ENCODE measurements at regions not wholly inside any gene's neighbourhood (a gene's known extent, or its start where the extent isn't known, plus 50 kb on each side); places are given as distances from the start of the nearest gene placed in this dataset.

DNA sequence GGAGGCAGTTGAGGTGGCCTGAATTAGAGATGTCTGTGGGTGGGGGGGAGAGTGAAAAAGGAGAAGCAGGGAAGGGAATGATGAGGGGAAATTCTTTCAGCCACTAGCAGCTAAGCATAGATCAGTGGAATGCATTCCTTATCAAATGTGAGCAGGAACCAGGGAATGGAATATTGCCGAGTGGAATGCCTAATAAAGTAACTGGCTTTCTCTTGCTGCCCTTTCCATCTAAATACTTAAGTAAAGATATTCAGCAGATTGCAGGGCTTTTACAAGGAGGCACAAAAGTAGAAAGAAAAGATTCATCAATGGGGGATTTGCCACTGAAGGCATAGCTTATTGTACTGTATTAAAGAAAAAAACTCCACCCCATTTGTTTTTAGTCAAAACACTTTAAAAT lies 263.0 kb upstream of the RPS6KA3 start:
- no peaks in the 10 kb centered on the region for H3K27me3 ChIP-seq
- no peak for DNase-seq (ENCODE audit: extremely low spot score in 2 of 2)
- H3K4me3 ChIP-seq = no peak overlapping the region
- H3K9me3 ChIP-seq = no peaks in the 10 kb centered on the region
- H3K27ac ChIP-seq = no peak overlapping the region
- intact Hi-C loops (cut with DNase I) = no loop called here
- no peaks in the 10 kb centered on the region for H3K36me3 ChIP-seq
- TF ChIP-seq, protein P1, sequence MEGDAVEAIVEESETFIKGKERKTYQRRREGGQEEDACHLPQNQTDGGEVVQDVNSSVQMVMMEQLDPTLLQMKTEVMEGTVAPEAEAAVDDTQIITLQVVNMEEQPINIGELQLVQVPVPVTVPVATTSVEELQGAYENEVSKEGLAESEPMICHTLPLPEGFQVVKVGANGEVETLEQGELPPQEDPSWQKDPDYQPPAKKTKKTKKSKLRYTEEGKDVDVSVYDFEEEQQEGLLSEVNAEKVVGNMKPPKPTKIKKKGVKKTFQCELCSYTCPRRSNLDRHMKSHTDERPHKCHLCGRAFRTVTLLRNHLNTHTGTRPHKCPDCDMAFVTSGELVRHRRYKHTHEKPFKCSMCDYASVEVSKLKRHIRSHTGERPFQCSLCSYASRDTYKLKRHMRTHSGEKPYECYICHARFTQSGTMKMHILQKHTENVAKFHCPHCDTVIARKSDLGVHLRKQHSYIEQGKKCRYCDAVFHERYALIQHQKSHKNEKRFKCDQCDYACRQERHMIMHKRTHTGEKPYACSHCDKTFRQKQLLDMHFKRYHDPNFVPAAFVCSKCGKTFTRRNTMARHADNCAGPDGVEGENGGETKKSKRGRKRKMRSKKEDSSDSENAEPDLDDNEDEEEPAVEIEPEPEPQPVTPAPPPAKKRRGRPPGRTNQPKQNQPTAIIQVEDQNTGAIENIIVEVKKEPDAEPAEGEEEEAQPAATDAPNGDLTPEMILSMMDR (IDR thresholded peaks at IDR 0.05) = no peak
- TF ChIP-seq POLR2AphosphoS5 (IDR thresholded peaks at IDR 0.05; ENCODE audit: insufficient read depth in 1 of 2, low read depth in 1 of 2) = no peak
- TF ChIP-seq POLR2A (IDR thresholded peaks at IDR 0.05) = no peak
- peaks cover 4% of the 10 kb centered on the region for H3K4me1 ChIP-seq

DNA sequence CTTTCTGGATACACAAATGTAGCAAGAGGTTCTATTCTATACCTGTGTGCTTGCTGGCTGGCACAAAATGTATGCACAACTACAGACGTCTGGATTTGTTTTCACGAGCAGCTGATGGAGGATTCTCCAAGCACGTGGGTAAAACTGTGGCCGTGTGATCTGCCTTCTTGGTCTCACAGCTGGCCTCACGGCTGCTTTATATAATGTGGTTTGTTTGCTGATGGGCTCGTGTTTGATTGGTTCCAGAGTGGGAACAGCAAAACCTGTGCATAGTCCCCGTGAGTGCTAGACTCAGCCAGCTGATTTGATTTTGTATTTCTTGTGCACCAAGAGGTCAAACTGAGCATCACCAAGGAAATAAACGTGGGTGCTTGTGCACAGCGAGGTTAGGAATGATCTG lies 262.6 kb upstream of the RPS6KA3 start:
- Histone ChIP-seq H3K4me1 (peaks cover 4% of the 10 kb centered on the region), H3K4me3 (no peak overlapping the region), H3K9me3 (no peaks in the 10 kb centered on the region), H3K27ac (no peak overlapping the region), H3K27me3 (no peaks in the 10 kb centered on the region), H3K36me3 (no peaks in the 10 kb centered on the region)
- DNase-seq (ENCODE audit: extremely low spot score in 2 of 2) = no peak
- TF ChIP-seq POLR2AphosphoS5 (IDR thresholded peaks at IDR 0.05; ENCODE audit: insufficient read depth in 1 of 2, low read depth in 1 of 2) = no peak
- TF ChIP-seq, protein P1 (IDR thresholded peaks at IDR 0.05) = no peak
- TF ChIP-seq POLR2A (IDR thresholded peaks at IDR 0.05) = no peak
- intact Hi-C loops (cut with DNase I) = no loop called here

DNA sequence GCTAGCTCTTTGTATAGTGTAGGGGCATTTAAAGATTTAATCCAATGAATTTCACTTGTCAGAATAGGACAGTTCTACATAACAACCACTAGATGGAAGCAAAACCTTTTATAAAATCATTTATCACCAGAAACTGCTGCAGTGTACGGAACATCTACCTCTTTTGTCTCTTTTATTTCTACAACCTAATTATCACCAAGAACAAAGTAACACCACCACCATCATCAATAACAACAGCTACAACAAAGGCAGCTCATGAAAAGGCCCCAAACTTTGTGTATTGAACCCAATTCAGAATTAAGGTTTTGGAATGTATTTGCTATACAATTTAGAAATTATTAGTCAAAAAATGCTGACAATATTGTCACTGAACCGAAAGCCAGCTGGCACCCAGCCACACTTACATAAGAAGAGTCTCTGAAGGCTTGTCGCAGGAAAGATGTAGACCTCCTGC lies 260.9 kb upstream of the RPS6KA3 start:
- no peak for TF ChIP-seq POLR2AphosphoS5 (IDR thresholded peaks at IDR 0.05; ENCODE audit: insufficient read depth in 1 of 2, low read depth in 1 of 2)
- TF ChIP-seq, protein P1 (IDR thresholded peaks at IDR 0.05) = peak; percentile 41 to 61 (median 42)
- TF ChIP-seq POLR2A (IDR thresholded peaks at IDR 0.05) = no peak
- no peak overlapping the region for H3K4me3 ChIP-seq
- no peaks in the 10 kb centered on the region for H3K27me3 ChIP-seq
- DNase-seq (ENCODE audit: extremely low spot score in 2 of 2) = no peak
- H3K4me1 ChIP-seq = peaks cover 4% of the 10 kb centered on the region
- H3K36me3 ChIP-seq = no peaks in the 10 kb centered on the region
- no peak overlapping the region for H3K27ac ChIP-seq
- no peaks in the 10 kb centered on the region for H3K9me3 ChIP-seq
- intact Hi-C loops (cut with DNase I) = no loop called here

DNA sequence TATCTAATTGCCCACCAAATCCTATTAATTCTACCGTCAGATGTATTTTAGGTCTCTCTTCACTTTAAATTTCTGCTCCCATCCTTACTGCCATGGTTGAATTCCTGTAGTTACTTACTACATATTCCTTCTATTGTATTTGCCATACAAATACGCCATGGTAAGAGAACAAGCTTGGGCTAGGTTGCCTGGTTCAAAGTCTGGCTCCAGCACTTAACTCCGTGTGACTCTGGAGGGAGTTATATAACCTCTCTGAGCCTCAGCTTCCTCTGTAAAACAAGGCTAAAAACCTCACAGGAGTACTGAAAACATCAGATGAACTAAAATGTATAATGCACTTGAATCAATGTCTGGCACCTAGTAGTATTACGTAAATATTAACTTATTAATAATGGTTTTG lies 260.3 kb upstream of the RPS6KA3 start:
- Histone ChIP-seq H3K4me1 (peaks cover 4% of the 10 kb centered on the region), H3K9me3 (no peaks in the 10 kb centered on the region), H3K27ac (no peak overlapping the region), H3K36me3 (no peaks in the 10 kb centered on the region), H3K27me3 (no peaks in the 10 kb centered on the region), H3K4me3 (no peak overlapping the region)
- DNase-seq (ENCODE audit: extremely low spot score in 2 of 2) = no peak
- TF ChIP-seq, protein P1 (IDR thresholded peaks at IDR 0.05) = no peak
- TF ChIP-seq POLR2A (IDR thresholded peaks at IDR 0.05) (no peak), POLR2AphosphoS5 (IDR thresholded peaks at IDR 0.05; ENCODE audit: insufficient read depth in 1 of 2, low read depth in 1 of 2) (no peak)
- intact Hi-C loops (cut with DNase I) = no loop called here

DNA sequence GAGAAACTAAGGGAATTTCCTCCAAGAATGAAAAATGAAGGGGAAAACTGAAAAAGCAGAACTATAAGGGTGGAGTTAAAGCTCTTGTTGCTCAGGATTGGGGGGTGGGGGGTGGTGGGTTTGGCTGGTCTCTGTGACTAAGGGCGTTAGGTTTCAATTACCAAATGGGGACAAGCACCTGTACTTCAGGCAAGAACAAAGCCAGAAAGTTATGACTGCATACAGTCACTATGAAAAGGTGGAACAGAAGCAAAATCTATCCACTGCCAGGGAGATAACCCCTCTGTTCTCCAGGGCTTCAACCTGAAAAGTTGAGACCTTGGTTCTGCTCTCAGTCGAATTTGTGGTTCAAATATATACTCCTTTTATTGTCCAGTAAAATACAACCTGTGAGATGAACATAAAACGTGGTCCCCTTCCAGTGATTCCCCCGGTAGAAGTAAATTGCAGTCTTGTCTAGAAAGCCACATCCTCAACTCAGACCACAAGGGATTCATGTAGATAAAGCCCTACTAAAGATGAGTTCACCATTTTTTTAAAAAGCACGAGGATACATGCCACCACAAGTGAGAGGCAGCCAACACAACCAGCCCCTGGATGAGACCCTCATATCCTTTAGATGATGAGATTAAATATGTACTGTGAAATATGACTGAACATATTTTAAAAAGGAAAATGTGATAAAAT lies 257.1 kb upstream of the RPS6KA3 start:
- H3K27me3 ChIP-seq = no peaks in the 10 kb centered on the region
- intact Hi-C loops (cut with DNase I) = no loop called here
- TF ChIP-seq POLR2A (IDR thresholded peaks at IDR 0.05) (no peak), POLR2AphosphoS5 (IDR thresholded peaks at IDR 0.05; ENCODE audit: insufficient read depth in 1 of 2, low read depth in 1 of 2) (no peak)
- TF ChIP-seq, protein P1 (IDR thresholded peaks at IDR 0.05) = no peak
- H3K36me3 ChIP-seq = no peaks in the 10 kb centered on the region
- H3K4me3 ChIP-seq = no peak overlapping the region
- H3K27ac ChIP-seq = no peak overlapping the region
- no peak for DNase-seq (ENCODE audit: extremely low spot score in 2 of 2)
- no peaks in the 10 kb centered on the region for H3K9me3 ChIP-seq
- H3K4me1 ChIP-seq = peaks cover 4% of the 10 kb centered on the region
